Gastrocnemius medialis (tissue), 4 donors: ENCODE measurements at regions not wholly inside any gene's neighbourhood (a gene's known extent, or its start where the extent isn't known, plus 50 kb on each side); places are given as distances from the start of the nearest gene placed in this dataset.

Source experiments
- ATAC-seq, 2 donors: fragments of 150-250 bp; one replicate each; pipeline ENCODE4 v1.9.1; 2016
- DNase-seq, 2 donors: peaks; one replicate each; pipeline ENCODE4 v3.0.0-alpha.2; 2019
- H3K27ac ChIP-seq, 4 donors: fragments of 200-600 bp; sonication (generic); 1 replicate in 1 of 4; 2 replicates in 3 of 4; pipeline ENCODE4 v1.5.1; 2016 to 2018; ENCODE audit warnings: mild to moderate bottlenecking in 2 of 4, moderate library complexity in 1 of 4
- H3K27me3 ChIP-seq, 3 donors: fragments of 200-600 bp; sonication (generic) in 2 of 3; 1 replicate in 1 of 3; 2 replicates in 2 of 3; pipeline versions ENCODE4 v1.5.1 to v1.6.0; 2016 to 2019; ENCODE audit warnings: mild to moderate bottlenecking in 1 of 3, moderate library complexity in 1 of 3
- H3K36me3 ChIP-seq, 2 donors: fragments of 200-600 bp; sonication (generic) in 1 of 2; one replicate each; pipeline ENCODE4 v1.5.1; 2017 to 2018
- H3K4me1 ChIP-seq, 2 donors: fragments of 200-600 bp; sonication (generic) in 1 of 2; one replicate each; pipeline ENCODE4 v1.5.1; 2016 to 2017; ENCODE audit warnings: mild to moderate bottlenecking in 2 of 2
- H3K4me3 ChIP-seq, 4 donors: fragments of 200-600 bp; sonication (generic) in 3 of 4; 1 replicate in 1 of 4; 2 replicates in 3 of 4; pipeline ENCODE4 v1.5.1; 2016 to 2019; ENCODE audit warnings: mild to moderate bottlenecking in 2 of 4
- H3K9me3 ChIP-seq, 3 donors: fragments of 200-600 bp; sonication (generic) in 2 of 3; 1 replicate in 1 of 3; 2 replicates in 2 of 3; pipeline ENCODE4 v1.5.1; 2016 to 2019
- POLR2A ChIP-seq, 2 donors: fragments of 450-650 bp; IDR thresholded peaks; one replicate each; pipeline ENCODE4 v1.6.1; 2017; ENCODE audit warnings: antibody characterized with exemption in 2 of 2, mild to moderate bottlenecking in 2 of 2, moderate library complexity in 2 of 2
- in situ Hi-C, 4 donors: fragments of 200-750 bp; cut with MboI; loops; one replicate each; pipeline versions ENCODE4 v1.15.0 to v1.8.0; 2017; ENCODE audit warnings: low sequenced_read_pairs in 4 of 4
- intact Hi-C: fragments of 100-400 bp; cut with DNase I; formaldehyde crosslinking; loops from one replicate; pipeline ENCODE4 v1.15.1; 2023; ENCODE audit warnings: low total_unique reads
- TF ChIP-seq, protein P1 (sequence below), 5 experiments: fragments of 450-650 bp in 3 of 5; fragments of 200-600 bp in 2 of 5; sonication (generic) in 2 of 5; IDR thresholded peaks in 4 of 5; conservative IDR thresholded peaks in 1 of 5; 1 replicate in 4 of 5; 2 replicates in 1 of 5; pipeline ENCODE4 v1.5.1; 2016 to 2019; ENCODE audit warnings: antibody characterized with exemption in 5 of 5, mild to moderate bottlenecking in 3 of 5, moderate library complexity in 3 of 5

DNA sequence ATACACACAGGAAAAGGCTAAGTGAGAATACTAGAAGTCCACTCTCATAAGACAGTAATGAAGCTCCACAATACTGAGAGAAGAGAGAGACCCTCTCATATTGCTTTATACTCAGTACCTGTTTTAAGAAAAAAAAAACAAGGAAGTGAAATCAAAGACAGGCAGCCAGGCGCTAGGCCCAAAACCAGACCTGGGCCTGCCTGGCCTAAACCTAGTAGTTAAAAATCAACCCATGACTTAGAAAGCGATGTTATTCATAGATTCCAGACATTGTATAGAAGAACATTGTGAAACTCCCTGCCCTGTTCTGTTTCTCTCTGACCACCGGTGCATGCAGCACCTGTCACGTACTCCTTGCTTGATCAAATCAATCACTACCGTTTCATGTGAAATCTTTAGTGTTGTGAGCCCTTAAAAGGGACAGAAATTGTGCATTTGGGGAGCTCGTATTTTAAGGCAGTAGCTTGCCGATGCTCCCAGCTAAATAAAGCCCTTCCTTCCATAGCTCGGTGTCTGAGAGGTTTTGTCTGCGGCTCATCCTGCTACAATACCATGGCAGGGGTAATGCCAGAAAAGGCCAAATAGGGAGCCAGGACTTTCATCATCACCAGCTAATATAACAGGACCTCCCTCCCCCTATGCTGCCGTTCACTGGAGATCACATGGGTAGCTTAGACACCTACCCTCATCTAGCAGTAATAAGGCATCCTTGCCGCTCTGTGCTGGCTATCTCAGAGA lies 1294.1 kb downstream of the NSUN3 start:
- in situ Hi-C loops (no loop called here), intact Hi-C loops (no loop called here)
- DNase-seq, result no peak
- no peak overlapping the region for H3K27ac ChIP-seq
- ATAC-seq, result no peak
- no peaks in the 10 kb centered on the region for H3K9me3 ChIP-seq
- no peaks in the 10 kb centered on the region for H3K27me3 ChIP-seq
- no peak overlapping the region for H3K4me3 ChIP-seq
- H3K4me1 ChIP-seq, result no peaks in the 10 kb centered on the region
- H3K36me3 ChIP-seq, result no peaks in the 10 kb centered on the region
- TF ChIP-seq POLR2A (IDR thresholded peaks at IDR 0.05), result no peak
- TF ChIP-seq, protein P1, sequence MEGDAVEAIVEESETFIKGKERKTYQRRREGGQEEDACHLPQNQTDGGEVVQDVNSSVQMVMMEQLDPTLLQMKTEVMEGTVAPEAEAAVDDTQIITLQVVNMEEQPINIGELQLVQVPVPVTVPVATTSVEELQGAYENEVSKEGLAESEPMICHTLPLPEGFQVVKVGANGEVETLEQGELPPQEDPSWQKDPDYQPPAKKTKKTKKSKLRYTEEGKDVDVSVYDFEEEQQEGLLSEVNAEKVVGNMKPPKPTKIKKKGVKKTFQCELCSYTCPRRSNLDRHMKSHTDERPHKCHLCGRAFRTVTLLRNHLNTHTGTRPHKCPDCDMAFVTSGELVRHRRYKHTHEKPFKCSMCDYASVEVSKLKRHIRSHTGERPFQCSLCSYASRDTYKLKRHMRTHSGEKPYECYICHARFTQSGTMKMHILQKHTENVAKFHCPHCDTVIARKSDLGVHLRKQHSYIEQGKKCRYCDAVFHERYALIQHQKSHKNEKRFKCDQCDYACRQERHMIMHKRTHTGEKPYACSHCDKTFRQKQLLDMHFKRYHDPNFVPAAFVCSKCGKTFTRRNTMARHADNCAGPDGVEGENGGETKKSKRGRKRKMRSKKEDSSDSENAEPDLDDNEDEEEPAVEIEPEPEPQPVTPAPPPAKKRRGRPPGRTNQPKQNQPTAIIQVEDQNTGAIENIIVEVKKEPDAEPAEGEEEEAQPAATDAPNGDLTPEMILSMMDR (IDR thresholded peaks at IDR 0.05 in 4 of 5, conservative IDR thresholded peaks at IDR 0.05 in 1 of 5), result no peak

DNA sequence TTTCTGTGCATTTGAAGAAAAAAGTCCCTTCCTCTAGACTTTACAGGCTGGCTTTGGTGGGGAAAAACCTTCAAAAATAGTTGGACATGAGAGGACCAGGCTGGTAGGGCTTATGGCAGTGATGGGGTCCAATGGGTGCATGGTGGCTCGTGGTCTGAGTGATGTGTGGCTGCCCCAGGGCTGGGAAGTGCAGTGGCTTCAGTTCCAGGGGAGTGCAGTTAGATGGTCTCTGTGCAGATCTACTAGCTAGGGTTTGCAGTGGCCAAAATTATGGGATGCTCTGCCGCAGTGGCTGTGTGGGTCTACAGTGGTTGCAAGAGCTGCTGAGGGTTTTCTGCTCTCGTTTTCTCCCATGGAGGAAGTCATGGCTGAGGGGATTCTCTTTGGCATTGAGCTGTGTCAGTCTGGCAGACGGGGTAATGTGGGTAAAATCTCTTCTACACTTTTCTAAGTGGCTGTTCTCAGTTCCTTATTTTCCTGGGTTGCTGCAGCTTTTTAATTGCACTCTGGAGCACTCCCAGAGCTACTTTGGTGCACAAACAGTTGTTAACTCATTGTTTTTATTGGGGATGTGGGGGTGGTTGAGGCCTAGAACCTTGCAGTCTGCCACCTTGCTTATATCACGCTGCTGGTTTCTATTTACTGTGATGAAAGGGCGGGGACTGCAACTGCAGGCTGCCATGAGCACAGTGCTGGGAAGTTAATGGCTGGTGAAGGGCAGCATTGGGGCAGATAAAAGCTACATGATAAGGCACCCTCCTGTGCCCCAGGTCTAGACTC lies 1324.6 kb downstream of the NSUN3 start:
- Histone ChIP-seq H3K9me3 (no peaks in the 10 kb centered on the region), H3K4me1 (no peaks in the 10 kb centered on the region), H3K36me3 (no peaks in the 10 kb centered on the region), H3K4me3 (no peak overlapping the region), H3K27ac (no peak overlapping the region), H3K27me3 (no peaks in the 10 kb centered on the region)
- no peak for TF ChIP-seq POLR2A (IDR thresholded peaks at IDR 0.05)
- TF ChIP-seq, protein P1 (IDR thresholded peaks at IDR 0.05 in 4 of 5, conservative IDR thresholded peaks at IDR 0.05 in 1 of 5), result no peak
- DNase-seq (no peak), ATAC-seq (no peak)
- intact Hi-C loops, result no loop called here
- in situ Hi-C loops, result no loop called here

DNA sequence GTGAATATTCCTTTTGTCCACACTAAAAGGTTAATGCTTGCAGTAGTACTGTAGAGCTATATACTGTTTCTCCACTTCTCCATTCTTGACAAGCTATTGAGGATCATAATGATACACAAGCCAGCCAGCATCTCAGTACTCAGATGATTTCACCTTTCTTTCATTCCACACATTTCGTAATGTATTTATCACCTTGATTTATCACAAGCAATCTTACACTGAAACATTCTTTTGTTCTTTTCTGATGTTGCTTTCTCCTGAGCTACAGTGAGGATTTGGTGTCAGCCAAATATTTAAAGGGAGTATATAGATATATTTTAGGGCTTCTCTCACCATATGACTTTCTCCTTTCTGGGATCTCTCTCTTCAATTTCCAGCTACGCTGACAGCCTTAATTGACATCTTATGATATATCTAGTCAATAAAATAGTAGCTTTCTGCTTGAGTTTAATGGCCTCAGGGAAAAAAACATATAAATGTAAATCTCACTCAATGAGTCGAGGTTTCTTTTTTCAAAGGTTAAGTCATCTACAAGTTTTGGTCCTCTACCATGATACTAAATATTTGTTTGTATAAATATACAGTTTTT lies 1327.0 kb downstream of the NSUN3 start:
- H3K4me1 ChIP-seq, result no peaks in the 10 kb centered on the region
- TF ChIP-seq, protein P1 (IDR thresholded peaks at IDR 0.05 in 4 of 5, conservative IDR thresholded peaks at IDR 0.05 in 1 of 5), result no peak
- no peak for TF ChIP-seq POLR2A (IDR thresholded peaks at IDR 0.05)
- H3K4me3 ChIP-seq, result no peak overlapping the region
- DNase-seq (no peak), ATAC-seq (no peak)
- no peaks in the 10 kb centered on the region for H3K9me3 ChIP-seq
- H3K27me3 ChIP-seq, result no peaks in the 10 kb centered on the region
- in situ Hi-C loops (no loop called here), intact Hi-C loops (no loop called here)
- H3K36me3 ChIP-seq, result no peaks in the 10 kb centered on the region
- H3K27ac ChIP-seq, result no peak overlapping the region

DNA sequence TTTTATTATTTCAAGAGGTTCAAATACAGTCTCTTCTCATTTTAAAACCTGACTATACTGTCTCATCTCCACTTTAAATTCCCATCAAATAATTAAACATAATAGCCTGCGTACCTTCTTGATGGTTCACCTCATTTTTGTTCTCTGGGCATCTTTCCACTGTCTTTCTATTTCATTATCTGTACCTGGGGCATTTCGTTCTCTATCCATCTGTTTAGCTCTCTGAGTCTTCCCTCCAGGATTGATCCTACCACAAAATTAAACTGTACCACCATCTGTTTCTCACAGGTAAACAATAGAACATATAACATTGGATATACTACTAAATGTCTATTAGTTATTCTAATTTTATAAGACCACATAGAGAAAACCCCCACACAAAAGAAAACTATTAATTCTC lies 1331.4 kb downstream of the NSUN3 start:
- H3K36me3 ChIP-seq, result no peaks in the 10 kb centered on the region
- H3K4me3 ChIP-seq, result no peak overlapping the region
- TF ChIP-seq, protein P1 (IDR thresholded peaks at IDR 0.05 in 4 of 5, conservative IDR thresholded peaks at IDR 0.05 in 1 of 5), result no peak
- TF ChIP-seq POLR2A (IDR thresholded peaks at IDR 0.05), result no peak
- no peaks in the 10 kb centered on the region for H3K9me3 ChIP-seq
- H3K4me1 ChIP-seq, result no peaks in the 10 kb centered on the region
- intact Hi-C loops, result no loop called here
- ATAC-seq (no peak), DNase-seq (no peak)
- H3K27ac ChIP-seq, result no peak overlapping the region
- H3K27me3 ChIP-seq, result no peaks in the 10 kb centered on the region
- in situ Hi-C loops, result no loop called here
